ENCODE measurements at regions not wholly inside any gene's neighbourhood (a gene's known extent, or its start where the extent isn't known, plus 50 kb on each side); places are given as distances from the start of the nearest gene placed in this dataset.

- no peaks in the 10 kb centered on the region for H3K36me3 Mint-ChIP-seq
- peaks cover 0 to 17% (median 0%) of the 10 kb centered on the region in 5 donors for H3K27me3 Mint-ChIP-seq
- ChIA-PET POLR2A (no interaction called here), CTCF (no interaction called here)
- peaks cover 0 to 1% (median 0%) of the 10 kb centered on the region in 7 donors for H3K4me1 Mint-ChIP-seq
- ATAC-seq: no peak
- Histone ChIP-seq H3K4me1 (ENCODE audit: control insufficient read depth in 2 of 2, insufficient read depth in 2 of 2, low read length in 2 of 2) (no peaks in the 10 kb centered on the region), H3K36me3 (ENCODE audit: control insufficient read depth in 2 of 3, insufficient read depth in 3 of 3, low read length in 3 of 3) (no peaks in the 10 kb centered on the region), H3K9me3 (ENCODE audit: control insufficient read depth in 2 of 3, low read length in 3 of 3) (no peaks in the 10 kb centered on the region), H3K27me3 (ENCODE audit: control insufficient read depth in 2 of 2, insufficient read depth in 2 of 2, low read length in 2 of 2) (no peaks in the 10 kb centered on the region), H3K4me3 (ENCODE audit: low read length) (no peak overlapping the region), H3K27ac (ENCODE audit: low read depth, low read length) (no peak overlapping the region)
- intact Hi-C loops (cut with micrococcal nuclease): no loop called here
- H3K4me3 Mint-ChIP-seq: no peak overlapping the region
- H3K9me3 Mint-ChIP-seq: peaks cover 0 to 8% (median under 1%) of the 10 kb centered on the region in 11 donors
- H3K27ac Mint-ChIP-seq: no peak overlapping the region
- no peak for DNase-seq
These were observed 271.5 kb downstream of the GAS1 start for GRCh38 chr9:86675805-86676204.

- peaks cover 0 to 1% (median 0%) of the 10 kb centered on the region in 7 donors for H3K4me1 Mint-ChIP-seq
- Histone ChIP-seq H3K36me3 (ENCODE audit: control insufficient read depth in 2 of 3, insufficient read depth in 3 of 3, low read length in 3 of 3) (no peaks in the 10 kb centered on the region), H3K4me3 (ENCODE audit: low read length) (no peak overlapping the region), H3K9me3 (ENCODE audit: control insufficient read depth in 2 of 3, low read length in 3 of 3) (no peaks in the 10 kb centered on the region), H3K4me1 (ENCODE audit: control insufficient read depth in 2 of 2, insufficient read depth in 2 of 2, low read length in 2 of 2) (no peaks in the 10 kb centered on the region), H3K27ac (ENCODE audit: low read depth, low read length) (no peak overlapping the region), H3K27me3 (ENCODE audit: control insufficient read depth in 2 of 2, insufficient read depth in 2 of 2, low read length in 2 of 2) (no peaks in the 10 kb centered on the region)
- ATAC-seq: no peak
- H3K27ac Mint-ChIP-seq: peak overlapping the region in 1 of 9 donors; percentile 15
- H3K27me3 Mint-ChIP-seq: peaks cover 0 to 22% (median 0%) of the 10 kb centered on the region in 5 donors
- peaks cover 0 to 8% (median 3%) of the 10 kb centered on the region in 11 donors for H3K9me3 Mint-ChIP-seq
- DNase-seq: no peak
- CTCF ChIA-PET: no interaction called here
- H3K36me3 Mint-ChIP-seq: no peaks in the 10 kb centered on the region
- intact Hi-C loops (cut with micrococcal nuclease): no loop called here
- no peak overlapping the region for H3K4me3 Mint-ChIP-seq
- POLR2A ChIA-PET: no interaction called here
These were observed 272.8 kb downstream of the GAS1 start for GRCh38 chr9:86674487-86674886.

- H3K9me3 Mint-ChIP-seq: peaks cover 0 to 6% (median 3%) of the 10 kb centered on the region in 11 donors
- intact Hi-C loops (cut with micrococcal nuclease): no loop called here
These were observed 274.3 kb downstream of the GAS1 start for GRCh38 chr9:86672966-86673365.

GRCh38 chr9:86672301-86672700, 275.0 kb downstream of the GAS1 start:
- H3K9me3 ChIP-seq (ENCODE audit: control insufficient read depth in 2 of 3, low read length in 3 of 3): no peaks in the 10 kb centered on the region
- H3K9me3 Mint-ChIP-seq: peaks cover 0 to 6% (median 3%) of the 10 kb centered on the region in 11 donors
- CTCF ChIA-PET: no interaction called here
- no peaks in the 10 kb centered on the region for H3K27me3 ChIP-seq (ENCODE audit: control insufficient read depth in 2 of 2, insufficient read depth in 2 of 2, low read length in 2 of 2)
- no peaks in the 10 kb centered on the region for H3K4me1 ChIP-seq (ENCODE audit: control insufficient read depth in 2 of 2, insufficient read depth in 2 of 2, low read length in 2 of 2)
- no peaks in the 10 kb centered on the region for H3K4me1 Mint-ChIP-seq
- H3K27me3 Mint-ChIP-seq: peaks cover 0 to 17% (median 6%) of the 10 kb centered on the region in 5 donors
- H3K4me3 ChIP-seq (ENCODE audit: low read length): no peak overlapping the region
- DNase-seq: no peak
- ATAC-seq: no peak
- no peak overlapping the region for H3K27ac Mint-ChIP-seq
- no peak overlapping the region for H3K4me3 Mint-ChIP-seq
- no peaks in the 10 kb centered on the region for H3K36me3 Mint-ChIP-seq
- POLR2A ChIA-PET: no interaction called here
- no peaks in the 10 kb centered on the region for H3K36me3 ChIP-seq (ENCODE audit: control insufficient read depth in 2 of 3, insufficient read depth in 3 of 3, low read length in 3 of 3)
- intact Hi-C loops (cut with micrococcal nuclease): no loop called here
- H3K27ac ChIP-seq (ENCODE audit: low read depth, low read length): no peak overlapping the region

More at GRCh38 chr9:86672966-86673365, 274.3 kb downstream of the GAS1 start:
- no peaks in the 10 kb centered on the region for H3K27me3 ChIP-seq (ENCODE audit: control insufficient read depth in 2 of 2, insufficient read depth in 2 of 2, low read length in 2 of 2)
- no peak overlapping the region for H3K4me3 ChIP-seq (ENCODE audit: low read length)
- no peak overlapping the region for H3K27ac ChIP-seq (ENCODE audit: low read depth, low read length)
- ChIA-PET POLR2A (no interaction called here), CTCF (no interaction called here)
- no peaks in the 10 kb centered on the region for H3K9me3 ChIP-seq (ENCODE audit: control insufficient read depth in 2 of 3, low read length in 3 of 3)
- ATAC-seq (no peak), DNase-seq (no peak)
- Mint-ChIP-seq H3K36me3 (no peaks in the 10 kb centered on the region), H3K27me3 (peaks cover 0 to 20% (median 3%) of the 10 kb centered on the region in 5 donors), H3K4me3 (no peak overlapping the region), H3K4me1 (no peaks in the 10 kb centered on the region), H3K27ac (no peak overlapping the region)
- no peaks in the 10 kb centered on the region for H3K4me1 ChIP-seq (ENCODE audit: control insufficient read depth in 2 of 2, insufficient read depth in 2 of 2, low read length in 2 of 2)
- H3K36me3 ChIP-seq (ENCODE audit: control insufficient read depth in 2 of 3, insufficient read depth in 3 of 3, low read length in 3 of 3): no peaks in the 10 kb centered on the region

- intact Hi-C loops (cut with micrococcal nuclease): no loop called here
- Mint-ChIP-seq H3K36me3 (peaks cover 0 to 4% (median 0%) of the 10 kb centered on the region in 5 donors), H3K9me3 (peaks cover 0 to 6% (median 3%) of the 10 kb centered on the region in 11 donors), H3K4me1 (peaks cover 0 to 5% (median 0%) of the 10 kb centered on the region in 7 donors), H3K27ac (no peak overlapping the region), H3K27me3 (peaks cover 0 to 23% (median 11%) of the 10 kb centered on the region in 5 donors), H3K4me3 (no peak overlapping the region)
- Histone ChIP-seq H3K27ac (ENCODE audit: low read depth, low read length) (no peak overlapping the region), H3K27me3 (ENCODE audit: control insufficient read depth in 2 of 2, insufficient read depth in 2 of 2, low read length in 2 of 2) (no peaks in the 10 kb centered on the region), H3K4me3 (ENCODE audit: low read length) (no peak overlapping the region), H3K36me3 (ENCODE audit: control insufficient read depth in 2 of 3, insufficient read depth in 3 of 3, low read length in 3 of 3) (no peaks in the 10 kb centered on the region), H3K4me1 (ENCODE audit: control insufficient read depth in 2 of 2, insufficient read depth in 2 of 2, low read length in 2 of 2) (no peaks in the 10 kb centered on the region), H3K9me3 (ENCODE audit: control insufficient read depth in 2 of 3, low read length in 3 of 3) (no peaks in the 10 kb centered on the region)
- ChIA-PET CTCF (no interaction called here), POLR2A (no interaction called here)
- ATAC-seq (no peak), DNase-seq (no peak)
These were observed 276.3 kb downstream of the GAS1 start for GRCh38 chr9:86671018-86671417.

- Mint-ChIP-seq H3K27ac (no peak overlapping the region), H3K4me1 (peaks cover 0 to 5% (median 0%) of the 10 kb centered on the region in 7 donors), H3K9me3 (peaks cover 0 to 6% (median 3%) of the 10 kb centered on the region in 11 donors), H3K4me3 (no peak overlapping the region), H3K36me3 (peaks cover 0 to 4% (median 0%) of the 10 kb centered on the region in 5 donors), H3K27me3 (peaks cover 0 to 23% (median 14%) of the 10 kb centered on the region in 5 donors)
- H3K27me3 ChIP-seq (ENCODE audit: control insufficient read depth in 2 of 2, insufficient read depth in 2 of 2, low read length in 2 of 2): no peaks in the 10 kb centered on the region
- no peaks in the 10 kb centered on the region for H3K36me3 ChIP-seq (ENCODE audit: control insufficient read depth in 2 of 3, insufficient read depth in 3 of 3, low read length in 3 of 3)
- H3K27ac ChIP-seq (ENCODE audit: low read depth, low read length): no peak overlapping the region
- intact Hi-C loops (cut with micrococcal nuclease): no loop called here
- H3K9me3 ChIP-seq (ENCODE audit: control insufficient read depth in 2 of 3, low read length in 3 of 3): no peaks in the 10 kb centered on the region
- no peak for DNase-seq
- H3K4me3 ChIP-seq (ENCODE audit: low read length): no peak overlapping the region
- no peaks in the 10 kb centered on the region for H3K4me1 ChIP-seq (ENCODE audit: control insufficient read depth in 2 of 2, insufficient read depth in 2 of 2, low read length in 2 of 2)
- ChIA-PET CTCF (no interaction called here), POLR2A (no interaction called here)
- no peak for ATAC-seq
These were observed 276.8 kb downstream of the GAS1 start for GRCh38 chr9:86670536-86670935.

- CTCF ChIA-PET: no interaction called here
- DNase-seq: no peak
- intact Hi-C loops (cut with micrococcal nuclease): no loop called here
- Mint-ChIP-seq H3K36me3 (peaks cover 0 to 4% (median 0%) of the 10 kb centered on the region in 5 donors), H3K27me3 (peaks cover 0 to 23% (median 19%) of the 10 kb centered on the region in 5 donors), H3K27ac (no peak overlapping the region), H3K9me3 (peaks cover 0 to 6% (median 3%) of the 10 kb centered on the region in 11 donors), H3K4me3 (no peak overlapping the region), H3K4me1 (peaks cover 0 to 5% (median 0%) of the 10 kb centered on the region in 7 donors)
- POLR2A ChIA-PET: no interaction called here
- no peak overlapping the region for H3K4me3 ChIP-seq (ENCODE audit: low read length)
- no peak overlapping the region for H3K27ac ChIP-seq (ENCODE audit: low read depth, low read length)
- ATAC-seq: no peak
- no peaks in the 10 kb centered on the region for H3K4me1 ChIP-seq (ENCODE audit: control insufficient read depth in 2 of 2, insufficient read depth in 2 of 2, low read length in 2 of 2)
- no peaks in the 10 kb centered on the region for H3K9me3 ChIP-seq (ENCODE audit: control insufficient read depth in 2 of 3, low read length in 3 of 3)
- H3K36me3 ChIP-seq (ENCODE audit: control insufficient read depth in 2 of 3, insufficient read depth in 3 of 3, low read length in 3 of 3): no peaks in the 10 kb centered on the region
- H3K27me3 ChIP-seq (ENCODE audit: control insufficient read depth in 2 of 2, insufficient read depth in 2 of 2, low read length in 2 of 2): no peaks in the 10 kb centered on the region
These were observed 277.2 kb downstream of the GAS1 start for GRCh38 chr9:86670076-86670475.
